ENCODE measurements at regions not wholly inside any gene's neighbourhood (a gene's known extent, or its start where the extent isn't known, plus 50 kb on each side); places are given as distances from the start of the nearest gene placed in this dataset.

- no peak for TF ChIP-seq CTCF (IDR thresholded peaks at IDR 0.05; ENCODE audit: low read depth, low read length)
- TF ChIP-seq EZH2phosphoT487 (IDR thresholded peaks at IDR 0.05; ENCODE audit: low read depth), result no peak
Measured at GRCh38 chr20:11726026-11726425, 191.7 kb upstream of the BTBD3 start.

Data from OCI-LY3 (cell line).